Hepatocyte (in vitro differentiated cells): ENCODE measurements at regions not wholly inside any gene's neighbourhood (a gene's known extent, or its start where the extent isn't known, plus 50 kb on each side); places are given as distances from the start of the nearest gene placed in this dataset.

ENCODE experiments used
- DNase-seq: peaks from one replicate; pipeline ENCODE4 v3.0.0-alpha.2; 2016; ENCODE audit warnings: low spot score
- H2AFZ ChIP-seq: fragments of 200-600 bp; sonication (generic); 2 replicates; pipeline ENCODE4 v1.6.0; 2016; ENCODE audit warnings: antibody characterized with exemption, mild to moderate bottlenecking
- H3K27ac ChIP-seq: fragments of 200-600 bp; sonication (generic); 2 replicates; pipeline ENCODE4 v1.5.1; 2016; ENCODE audit warnings: mild to moderate bottlenecking
- H3K27me3 ChIP-seq: fragments of 200-600 bp; sonication (generic); 2 replicates; pipeline ENCODE4 v1.6.1; 2016
- H3K36me3 ChIP-seq: fragments of 200-600 bp; sonication (generic); replicated peaks from 2 replicates; pipeline ENCODE4 v1.5.1; 2016; ENCODE audit warnings: low read depth; ENCODE audit not compliant: insufficient read depth
- H3K4me1 ChIP-seq: fragments of 200-600 bp; sonication (generic); 2 replicates; pipeline ENCODE4 v1.5.1; 2016; ENCODE audit warnings: mild to moderate bottlenecking, moderate library complexity; ENCODE audit not compliant: insufficient read depth
- H3K4me2 ChIP-seq: fragments of 200-600 bp; sonication (generic); 2 replicates; pipeline ENCODE4 v1.6.0; 2016
- H3K4me3 ChIP-seq: fragments of 200-600 bp; sonication (generic); 2 replicates; pipeline ENCODE4 v1.5.1; 2016; ENCODE audit warnings: mild to moderate bottlenecking
- H3K79me2 ChIP-seq: fragments of 200-600 bp; sonication (generic); 2 replicates; pipeline ENCODE4 v1.6.0; 2017; ENCODE audit warnings: mild to moderate bottlenecking
- H3K9me2 ChIP-seq: fragments of 200-600 bp; sonication (generic); replicated peaks from 2 replicates; pipeline ENCODE4 v1.6.0; 2017; ENCODE audit warnings: mild to moderate bottlenecking; ENCODE audit not compliant: insufficient read depth
- H3K9me3 ChIP-seq: fragments of 200-600 bp; sonication (generic); 2 replicates; pipeline ENCODE4 v1.5.1; 2016; ENCODE audit warnings: low read depth, mild to moderate bottlenecking
- H4K20me1 ChIP-seq: fragments of 200-600 bp; sonication (generic); 2 replicates; pipeline ENCODE4 v1.6.0; 2016; ENCODE audit warnings: mild to moderate bottlenecking; ENCODE audit not compliant: insufficient read depth, poor library complexity, severe bottlenecking
- CTCF ChIP-seq: fragments of 200-600 bp; sonication (generic); IDR thresholded peaks from 2 replicates; pipeline ENCODE4 v1.5.1; 2016; ENCODE audit warnings: antibody characterized with exemption, mild to moderate bottlenecking; ENCODE audit not compliant: poor library complexity
- EZH2 ChIP-seq: fragments of 200-600 bp; sonication (generic); IDR thresholded peaks from 2 replicates; pipeline ENCODE4 v1.6.1; 2016; ENCODE audit warnings: antibody characterized with exemption, mild to moderate bottlenecking, borderline replicate concordance
- EZH2phosphoT487 ChIP-seq: fragments of 200-600 bp; sonication (generic); IDR thresholded peaks from one replicate; pipeline ENCODE4 v1.6.1; 2018; ENCODE audit warnings: antibody characterized with exemption, mild to moderate bottlenecking, low read depth, moderate library complexity; ENCODE audit not compliant: unreplicated experiment, severe bottlenecking
- WGBS: methylation state at CpG from one replicate; pipeline ENCODE4 v1.1.6; 2016; ENCODE audit warnings: low lambda C conversion rate; ENCODE audit errors: missing lambda C conversion rate; 5-methylcytosine and 5-hydroxymethylcytosine counted together

- no peak overlapping the region for H3K4me2 ChIP-seq
- no peaks in the 10 kb centered on the region for H3K9me2 ChIP-seq
- no peaks in the 10 kb centered on the region for H3K27me3 ChIP-seq
- 86% methylated on average over 6 of the region's 6 CpGs for WGBS
- no peaks in the 10 kb centered on the region for H3K79me2 ChIP-seq
- H3K4me3 ChIP-seq, result no peak overlapping the region
- H4K20me1 ChIP-seq, result no peaks in the 10 kb centered on the region
- H3K36me3 ChIP-seq, result no peaks in the 10 kb centered on the region
- H3K27ac ChIP-seq, result no peak overlapping the region
- H3K9me3 ChIP-seq, result no peaks in the 10 kb centered on the region
- no peak overlapping the region for H2AFZ ChIP-seq
- DNase-seq, result no peak
- H3K4me1 ChIP-seq, result no peaks in the 10 kb centered on the region
- TF ChIP-seq EZH2 (no peak), CTCF (no peak), EZH2phosphoT487 (no peak)
Measured at GRCh38 chr13:38602266-38602665, 84.6 kb upstream of the FREM2 start.

- Histone ChIP-seq H4K20me1 (no peaks in the 10 kb centered on the region), H3K4me3 (no peak overlapping the region), H3K27ac (no peak overlapping the region), H3K27me3 (no peaks in the 10 kb centered on the region), H3K36me3 (no peaks in the 10 kb centered on the region), H2AFZ (no peak overlapping the region), H3K9me3 (no peaks in the 10 kb centered on the region), H3K4me2 (no peak overlapping the region), H3K9me2 (no peaks in the 10 kb centered on the region), H3K4me1 (no peaks in the 10 kb centered on the region), H3K79me2 (no peaks in the 10 kb centered on the region)
- DNase-seq, result no peak
- TF ChIP-seq EZH2phosphoT487 (no peak), EZH2 (no peak), CTCF (no peak)
- WGBS, result 90% methylated on average over 6 of the region's 6 CpGs
Measured at GRCh38 chr13:38606699-38607535, 80.0 kb upstream of the FREM2 start.

- no peaks in the 10 kb centered on the region for H4K20me1 ChIP-seq
- no peaks in the 10 kb centered on the region for H3K27me3 ChIP-seq
- H3K79me2 ChIP-seq, result no peaks in the 10 kb centered on the region
- DNase-seq, result no peak
- no peaks in the 10 kb centered on the region for H3K36me3 ChIP-seq
- H3K4me1 ChIP-seq, result no peaks in the 10 kb centered on the region
- no peak overlapping the region for H2AFZ ChIP-seq
- no peak overlapping the region for H3K4me2 ChIP-seq
- TF ChIP-seq CTCF (no peak), EZH2 (no peak), EZH2phosphoT487 (no peak)
- no peaks in the 10 kb centered on the region for H3K9me2 ChIP-seq
- H3K4me3 ChIP-seq, result no peak overlapping the region
- H3K9me3 ChIP-seq, result no peaks in the 10 kb centered on the region
- no peak overlapping the region for H3K27ac ChIP-seq
- WGBS, result 47% methylated on average over 1 of the region's 1 CpG
Measured at GRCh38 chr13:38617936-38618335, 68.9 kb upstream of the FREM2 start.
